HG03457 (cell line): ENCODE measurements at regions not wholly inside any gene's neighbourhood (a gene's known extent, or its start where the extent isn't known, plus 50 kb on each side); places are given as distances from the start of the nearest gene placed in this dataset.
A peak's percentile ranks its signal among the peaks of the same experiment; 100 is the strongest.
"Not testable (repeated sequence)": the region's sequence is repeated elsewhere in the genome, so short reads cannot be mapped to it uniquely, and the experiment has no call there.

Experiments
- ATAC-seq: cut with Tn5 transposase; IDR thresholded peaks from one replicate; pipeline ENCODE4 v1.9.1; 2021; ENCODE audit warnings: moderate number of reproducible peaks; ENCODE audit not compliant: unreplicated experiment

- ATAC-seq = no peak
These were observed 230.3 kb downstream of the TFAP2A start for GRCh38 chr6:10184371-10185227.

DNA sequence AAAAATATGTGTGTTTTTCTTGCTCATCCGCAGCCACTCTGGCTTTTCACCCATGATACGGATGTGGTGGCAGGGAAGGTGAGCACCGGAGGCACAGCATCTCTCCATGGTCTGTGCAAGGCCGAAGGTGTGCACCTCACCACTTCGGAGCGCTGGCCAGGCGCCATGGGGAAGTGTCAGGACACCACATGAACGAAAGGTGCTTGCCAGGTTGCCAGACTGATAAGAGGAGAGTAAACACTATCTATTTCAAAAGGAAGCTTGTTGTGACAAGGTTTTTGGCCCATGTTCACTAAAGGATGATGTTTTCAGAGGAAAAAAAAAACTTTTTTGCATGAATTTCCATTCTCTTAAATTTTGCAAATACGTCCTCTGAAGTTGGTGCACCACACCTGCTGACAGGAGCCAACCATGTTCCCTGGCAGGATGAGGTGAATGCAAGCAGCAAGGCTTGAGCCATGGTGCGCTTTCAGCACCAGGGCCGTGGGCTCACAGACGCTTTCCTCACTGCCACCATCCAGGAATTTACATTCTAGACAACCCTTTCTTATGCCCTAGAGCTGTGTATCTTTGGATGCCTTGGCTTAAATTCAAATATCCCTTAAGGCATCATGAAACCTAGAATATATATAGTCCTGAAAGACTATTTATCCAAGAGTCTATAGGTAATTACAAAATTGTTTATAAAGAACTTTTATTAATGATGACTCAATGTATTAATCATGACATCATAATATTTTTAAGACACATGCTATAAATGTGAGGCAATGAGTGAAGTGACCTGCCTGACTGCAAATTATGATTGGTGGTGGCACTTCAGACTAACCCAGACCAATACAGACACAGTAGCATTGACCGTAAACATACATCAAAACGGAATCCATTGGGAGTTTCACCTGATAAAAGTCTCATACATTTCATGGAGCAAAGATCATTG is 234.5 kb downstream of the TFAP2A start:
- ATAC-seq = no peak

GRCh38 chr6:10177704-10178103 is 237.2 kb downstream of the TFAP2A start:
- no peak for ATAC-seq

- ATAC-seq = no peak
These were observed 239.5 kb downstream of the TFAP2A start for GRCh38 chr6:10175362-10175761.

DNA sequence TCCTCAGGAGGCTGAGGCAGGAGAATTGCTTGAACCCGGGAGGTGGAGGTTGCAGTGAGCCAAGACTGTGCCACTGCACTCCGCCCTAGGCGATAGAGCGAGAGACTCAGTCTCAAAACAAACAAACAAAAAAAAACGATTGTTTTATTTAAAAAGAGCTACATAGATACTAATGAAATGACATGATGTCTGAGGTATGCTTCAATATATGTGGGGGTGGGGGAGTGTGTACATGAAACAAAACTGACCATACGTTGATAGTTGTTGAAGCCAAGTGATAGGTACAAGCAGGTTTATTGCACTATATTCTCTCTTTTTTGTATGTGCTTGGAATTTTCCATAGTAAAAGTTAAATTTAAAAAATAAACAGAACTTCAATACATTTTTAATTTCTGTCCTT is 240.1 kb downstream of the TFAP2A start:
- no peak for ATAC-seq

DNA sequence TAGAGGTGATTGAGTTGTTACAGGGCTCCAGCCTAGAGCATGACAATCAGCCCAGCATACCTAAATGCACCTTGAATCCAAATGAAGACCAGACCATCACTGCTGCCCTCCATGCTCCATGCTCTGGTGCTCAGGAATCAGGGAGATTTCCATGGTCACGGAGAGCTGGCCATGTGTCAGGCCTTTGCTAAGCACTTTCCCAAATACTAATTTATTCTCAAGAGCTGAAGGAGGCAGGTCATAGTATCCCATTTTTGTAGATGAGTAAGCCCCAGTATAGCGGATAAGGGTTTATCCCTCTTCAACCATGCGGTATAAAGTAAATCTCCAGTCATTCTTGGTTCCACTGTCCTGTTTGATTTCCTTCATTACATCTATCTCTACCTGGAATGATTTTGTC is 240.8 kb downstream of the TFAP2A start:
- no peak for ATAC-seq

DNA sequence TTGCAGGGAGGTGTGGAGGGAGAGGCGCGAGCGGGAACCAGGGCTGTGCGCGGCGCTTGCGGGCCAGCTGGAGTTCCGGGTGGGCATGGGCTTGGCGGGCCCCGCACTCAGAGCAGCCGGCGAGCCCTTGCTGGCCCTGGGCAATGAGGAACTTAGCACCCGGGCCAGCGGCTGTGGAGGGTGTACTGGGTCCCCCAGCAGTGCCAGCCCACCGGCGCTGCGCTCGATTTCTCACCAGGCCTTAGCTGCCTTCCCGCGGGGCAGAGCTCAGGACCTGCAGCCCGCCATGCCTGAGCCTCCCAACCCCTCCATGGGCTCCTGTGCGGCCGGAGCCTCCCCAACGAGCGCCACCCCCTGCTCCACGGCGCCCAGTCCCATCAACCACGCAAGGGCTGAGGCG is 243.2 kb downstream of the TFAP2A start:
- ATAC-seq = not testable (repeated sequence)

DNA sequence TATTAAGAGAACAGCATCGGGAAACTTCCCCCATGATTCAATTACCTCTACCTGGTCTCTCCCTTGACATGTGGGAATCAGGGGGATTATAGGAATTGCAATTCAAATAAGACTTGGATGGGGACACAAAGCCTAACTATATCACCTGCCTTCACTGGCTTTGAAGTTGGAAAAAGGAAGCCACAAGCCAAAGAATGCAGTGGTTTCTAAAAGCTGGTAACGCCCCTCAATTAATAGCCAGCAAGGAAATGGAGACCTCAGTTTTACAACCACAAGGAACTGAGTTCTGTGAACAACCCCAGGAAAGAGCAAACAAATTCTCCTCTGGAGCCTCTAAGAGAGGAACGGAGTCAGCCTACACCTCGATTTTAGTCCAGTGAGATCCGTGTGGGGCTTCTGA is 244.1 kb downstream of the TFAP2A start:
- no peak for ATAC-seq

- ATAC-seq = no peak
These were observed 248.8 kb downstream of the TFAP2A start for GRCh38 chr6:10166031-10166430.

- no peak for ATAC-seq
These were observed 251.5 kb downstream of the TFAP2A start for GRCh38 chr6:10163203-10163962.

DNA sequence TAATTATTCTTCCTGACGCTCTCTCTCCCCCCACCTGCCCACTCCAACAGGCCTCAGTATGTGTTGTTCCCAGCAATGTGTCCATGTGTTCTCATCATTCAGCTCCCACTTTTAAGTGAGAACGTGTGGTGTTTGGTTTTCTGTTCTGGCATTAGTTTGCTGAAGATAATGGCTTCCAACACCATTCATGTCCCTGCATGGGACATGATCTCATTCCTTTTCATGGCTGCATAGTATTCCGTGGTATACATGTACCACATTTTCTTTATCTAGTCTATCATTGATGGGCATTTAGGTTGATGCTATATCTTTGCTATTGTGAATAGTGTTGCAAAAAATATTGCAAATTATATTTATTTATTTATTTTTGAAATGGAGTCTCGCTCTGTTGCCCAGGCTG is 258.0 kb downstream of the TFAP2A start:
- no peak for ATAC-seq

GRCh38 chr6:10154251-10154650 is 260.6 kb downstream of the TFAP2A start:
- no peak for ATAC-seq

GRCh38 chr6:10151144-10151915 is 263.5 kb downstream of the TFAP2A start:
- ATAC-seq = no peak

GRCh38 chr6:10149603-10150002 is 265.3 kb downstream of the TFAP2A start:
- no peak for ATAC-seq

DNA sequence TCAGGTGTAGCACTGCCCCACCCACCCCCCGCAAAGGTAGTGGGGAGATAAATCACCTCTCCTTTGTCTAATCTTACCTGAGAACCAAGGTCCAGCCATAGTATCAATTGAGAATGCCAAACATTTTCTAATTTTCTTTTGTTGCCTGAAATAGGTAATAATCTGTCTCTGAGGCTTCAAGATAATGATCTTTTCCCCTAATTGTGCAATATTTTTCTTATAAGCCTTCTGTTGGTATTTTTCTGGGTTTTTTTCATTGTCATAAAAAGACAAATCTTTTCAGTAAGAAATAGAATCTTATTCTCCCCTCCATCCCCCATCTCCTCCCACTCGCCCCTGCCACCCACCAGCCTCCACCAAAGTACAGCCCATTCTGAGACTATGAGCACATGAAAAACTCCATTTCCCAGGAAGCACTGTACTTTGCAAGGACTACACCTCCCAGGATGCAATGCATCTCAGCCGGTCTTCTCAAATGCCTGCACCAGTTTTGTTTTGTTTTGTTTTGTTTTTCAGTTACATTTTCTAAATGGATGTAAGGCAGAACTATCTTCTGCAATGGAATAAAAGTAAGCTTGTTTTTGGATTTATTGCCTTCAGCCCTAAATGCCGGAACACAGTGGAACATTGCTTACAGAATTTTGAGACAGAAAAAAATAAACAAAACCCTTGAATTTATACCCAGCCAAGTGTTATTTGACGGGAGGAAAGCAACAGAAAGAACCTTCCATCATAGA is 268.0 kb downstream of the TFAP2A start:
- peak; percentile 96 for ATAC-seq

- ATAC-seq = no peak
These were observed 270.1 kb downstream of the TFAP2A start for GRCh38 chr6:10144772-10145171.

GRCh38 chr6:10141746-10142443 is 273.0 kb downstream of the TFAP2A start:
- no peak for ATAC-seq

- ATAC-seq = no peak
These were observed 274.1 kb downstream of the TFAP2A start for GRCh38 chr6:10140824-10141223.

- ATAC-seq = no peak
These were observed 274.7 kb downstream of the TFAP2A start for GRCh38 chr6:10140136-10140535.
